Coronary artery (tissue), 2 donors: ENCODE measurements at regions not wholly inside any gene's neighbourhood (a gene's known extent, or its start where the extent isn't known, plus 50 kb on each side); places are given as distances from the start of the nearest gene placed in this dataset.

Experiments used
- DNase-seq: peaks from one replicate; pipeline ENCODE4 v3.0.0-alpha.2; 2017; ENCODE audit warnings: low spot score
- H3K27ac ChIP-seq, 2 donors: fragments of 200-600 bp; sonication (generic); one replicate each; pipeline ENCODE4 v1.5.1; 2016 to 2019
- H3K4me3 ChIP-seq: fragments of 200-600 bp; sonication (generic); 2 replicates; pipeline ENCODE4 v1.5.1; 2016; ENCODE audit warnings: mild to moderate bottlenecking, moderate library complexity
- TF ChIP-seq, protein P1 (sequence below): fragments of 200-600 bp; sonication (generic); IDR thresholded peaks from one replicate; pipeline ENCODE4 v1.5.1; 2019; ENCODE audit warnings: antibody characterized with exemption

DNA sequence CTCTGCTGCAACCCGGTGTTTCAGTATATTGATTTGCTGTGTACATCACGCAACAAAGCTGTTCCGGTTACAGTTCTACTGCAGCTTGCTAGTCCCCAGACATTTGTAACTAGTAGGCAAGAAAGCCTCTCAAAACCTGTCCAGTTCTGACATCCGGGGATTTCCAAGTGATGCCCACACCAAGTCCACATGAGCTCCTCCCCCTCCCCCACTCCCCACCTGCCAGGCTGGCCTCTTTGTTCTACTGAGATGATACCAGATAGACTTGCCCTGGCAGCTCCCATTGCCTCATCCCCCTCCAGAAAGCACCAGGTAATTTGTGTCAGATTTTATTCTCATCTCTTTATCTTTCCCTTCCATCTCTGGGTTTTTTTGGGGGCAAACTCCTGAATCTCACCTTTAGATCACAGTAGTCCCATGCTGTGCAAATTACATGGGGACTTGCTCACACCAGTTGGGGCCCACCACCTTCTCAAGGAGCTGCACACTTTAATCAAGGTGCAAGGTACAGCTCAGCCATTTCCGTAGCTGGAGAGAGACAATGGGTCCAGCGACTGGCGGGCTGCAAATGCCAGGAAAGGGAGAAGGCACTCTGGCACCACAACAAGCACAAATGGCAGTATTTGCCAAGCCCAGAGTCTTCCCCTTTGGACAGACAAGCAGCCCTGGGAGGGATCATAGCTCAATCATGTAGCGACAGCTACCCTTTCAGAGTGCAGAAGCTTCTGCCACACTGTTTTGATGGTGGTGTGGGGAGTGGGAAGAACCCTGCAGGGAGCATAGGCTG is 183.1 kb downstream of the CYLD start:
- DNase-seq, result no peak
- H3K4me3 ChIP-seq, result no peak overlapping the region
- no peak overlapping the region for H3K27ac ChIP-seq
- TF ChIP-seq, protein P1, sequence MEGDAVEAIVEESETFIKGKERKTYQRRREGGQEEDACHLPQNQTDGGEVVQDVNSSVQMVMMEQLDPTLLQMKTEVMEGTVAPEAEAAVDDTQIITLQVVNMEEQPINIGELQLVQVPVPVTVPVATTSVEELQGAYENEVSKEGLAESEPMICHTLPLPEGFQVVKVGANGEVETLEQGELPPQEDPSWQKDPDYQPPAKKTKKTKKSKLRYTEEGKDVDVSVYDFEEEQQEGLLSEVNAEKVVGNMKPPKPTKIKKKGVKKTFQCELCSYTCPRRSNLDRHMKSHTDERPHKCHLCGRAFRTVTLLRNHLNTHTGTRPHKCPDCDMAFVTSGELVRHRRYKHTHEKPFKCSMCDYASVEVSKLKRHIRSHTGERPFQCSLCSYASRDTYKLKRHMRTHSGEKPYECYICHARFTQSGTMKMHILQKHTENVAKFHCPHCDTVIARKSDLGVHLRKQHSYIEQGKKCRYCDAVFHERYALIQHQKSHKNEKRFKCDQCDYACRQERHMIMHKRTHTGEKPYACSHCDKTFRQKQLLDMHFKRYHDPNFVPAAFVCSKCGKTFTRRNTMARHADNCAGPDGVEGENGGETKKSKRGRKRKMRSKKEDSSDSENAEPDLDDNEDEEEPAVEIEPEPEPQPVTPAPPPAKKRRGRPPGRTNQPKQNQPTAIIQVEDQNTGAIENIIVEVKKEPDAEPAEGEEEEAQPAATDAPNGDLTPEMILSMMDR, result no peak

DNA sequence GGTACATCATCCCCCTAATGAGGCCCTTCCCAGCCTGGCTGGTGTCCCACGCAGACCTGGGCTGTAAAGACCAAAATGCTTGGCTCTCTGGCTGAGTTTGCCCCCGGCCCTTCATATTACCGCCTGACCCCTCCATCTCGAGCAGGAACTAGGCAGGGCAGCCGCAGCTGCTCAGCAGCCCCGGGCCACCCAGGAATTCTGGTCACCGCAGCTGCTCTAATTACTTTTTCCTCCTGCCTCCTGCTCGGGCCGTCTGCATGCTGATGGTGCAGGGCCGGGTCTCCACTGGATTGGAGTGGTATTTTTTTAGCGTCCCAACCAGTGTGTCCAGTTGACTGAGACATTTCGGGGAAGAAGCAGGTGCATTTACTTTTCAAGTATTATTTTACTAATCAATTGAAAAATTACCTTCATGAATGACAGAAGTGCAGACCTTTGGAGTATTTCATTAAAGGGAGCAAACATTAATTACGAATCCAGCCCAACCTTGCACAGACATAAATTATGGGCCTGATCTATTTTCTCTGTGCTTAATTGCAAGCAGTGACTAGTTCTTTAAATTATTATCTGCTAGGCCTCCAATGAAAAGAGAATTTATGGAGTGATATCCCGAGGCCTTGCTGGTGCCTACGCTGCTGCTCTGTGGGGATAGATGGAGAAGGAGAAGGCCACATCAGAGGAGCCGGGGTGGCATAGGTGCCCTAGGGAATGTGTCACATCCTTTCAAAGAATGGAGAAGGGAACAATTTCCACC is 176.2 kb downstream of the CYLD start:
- H3K27ac ChIP-seq, result no peak overlapping the region
- no peak for DNase-seq
- TF ChIP-seq, protein P1, result no peak
- no peak overlapping the region for H3K4me3 ChIP-seq

DNA sequence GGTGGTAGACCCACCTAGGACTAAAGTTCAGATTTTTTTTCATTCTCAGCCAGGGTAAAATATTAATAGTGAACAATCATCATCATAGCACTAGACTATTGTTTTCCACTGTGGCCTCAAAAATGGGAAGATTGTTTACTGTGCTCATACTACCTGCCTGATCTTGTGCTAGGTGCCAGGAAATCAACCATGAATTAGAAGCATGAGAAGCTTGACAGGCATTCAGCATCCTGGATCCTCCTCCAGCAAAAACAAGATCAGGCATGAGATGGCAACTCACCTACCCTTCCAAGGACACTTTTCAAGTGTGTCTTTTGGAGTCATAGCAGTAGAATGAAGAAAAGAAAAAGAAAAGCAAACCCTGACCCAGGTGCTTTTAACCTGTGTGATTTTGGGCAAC is 174.2 kb downstream of the CYLD start:
- TF ChIP-seq, protein P1, result no peak
- Histone ChIP-seq H3K27ac (no peak overlapping the region), H3K4me3 (no peak overlapping the region)
- no peak for DNase-seq

DNA sequence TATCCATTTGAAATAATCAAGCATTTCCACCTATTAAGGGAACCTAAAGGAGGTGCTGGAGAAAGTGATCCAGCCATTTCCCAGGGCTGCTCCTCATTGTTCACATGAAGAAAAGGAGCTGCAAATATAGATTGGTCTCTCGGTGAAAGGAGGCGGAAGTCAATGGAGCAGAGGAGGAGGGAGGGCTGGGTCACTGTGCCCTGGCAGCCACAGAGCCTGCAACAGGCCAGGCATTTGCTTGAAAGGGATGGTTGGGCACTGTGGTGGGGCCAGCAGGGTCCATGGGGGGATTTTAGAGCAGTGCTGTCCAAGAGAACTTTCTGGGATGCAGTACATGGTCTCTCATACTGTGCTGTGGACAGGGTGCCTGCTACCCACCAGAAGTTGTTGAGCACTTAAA is 173.2 kb downstream of the CYLD start:
- TF ChIP-seq, protein P1, result no peak
- Histone ChIP-seq H3K4me3 (no peak overlapping the region), H3K27ac (no peak overlapping the region)
- DNase-seq, result no peak

DNA sequence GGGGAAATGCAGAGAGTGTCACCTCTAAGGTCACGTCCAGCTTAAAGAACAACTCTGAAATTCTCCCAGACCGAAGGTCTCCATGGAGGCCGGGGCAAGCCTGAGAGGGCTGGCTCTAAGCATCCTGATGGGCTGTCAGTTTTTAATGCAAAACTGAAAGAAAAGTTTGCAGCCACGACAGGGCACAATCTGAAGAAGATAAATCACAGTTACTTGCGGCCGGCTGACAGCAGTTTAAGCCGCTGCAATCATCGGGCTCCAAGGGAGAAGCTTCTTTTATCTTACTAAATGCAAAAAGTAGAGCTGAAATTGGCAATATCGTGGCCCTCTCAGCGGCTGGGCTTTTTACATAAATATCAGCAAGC is 168.8 kb downstream of the CYLD start:
- TF ChIP-seq, protein P1, result no peak
- H3K27ac ChIP-seq, result no peak overlapping the region
- no peak overlapping the region for H3K4me3 ChIP-seq
- DNase-seq, result no peak

DNA sequence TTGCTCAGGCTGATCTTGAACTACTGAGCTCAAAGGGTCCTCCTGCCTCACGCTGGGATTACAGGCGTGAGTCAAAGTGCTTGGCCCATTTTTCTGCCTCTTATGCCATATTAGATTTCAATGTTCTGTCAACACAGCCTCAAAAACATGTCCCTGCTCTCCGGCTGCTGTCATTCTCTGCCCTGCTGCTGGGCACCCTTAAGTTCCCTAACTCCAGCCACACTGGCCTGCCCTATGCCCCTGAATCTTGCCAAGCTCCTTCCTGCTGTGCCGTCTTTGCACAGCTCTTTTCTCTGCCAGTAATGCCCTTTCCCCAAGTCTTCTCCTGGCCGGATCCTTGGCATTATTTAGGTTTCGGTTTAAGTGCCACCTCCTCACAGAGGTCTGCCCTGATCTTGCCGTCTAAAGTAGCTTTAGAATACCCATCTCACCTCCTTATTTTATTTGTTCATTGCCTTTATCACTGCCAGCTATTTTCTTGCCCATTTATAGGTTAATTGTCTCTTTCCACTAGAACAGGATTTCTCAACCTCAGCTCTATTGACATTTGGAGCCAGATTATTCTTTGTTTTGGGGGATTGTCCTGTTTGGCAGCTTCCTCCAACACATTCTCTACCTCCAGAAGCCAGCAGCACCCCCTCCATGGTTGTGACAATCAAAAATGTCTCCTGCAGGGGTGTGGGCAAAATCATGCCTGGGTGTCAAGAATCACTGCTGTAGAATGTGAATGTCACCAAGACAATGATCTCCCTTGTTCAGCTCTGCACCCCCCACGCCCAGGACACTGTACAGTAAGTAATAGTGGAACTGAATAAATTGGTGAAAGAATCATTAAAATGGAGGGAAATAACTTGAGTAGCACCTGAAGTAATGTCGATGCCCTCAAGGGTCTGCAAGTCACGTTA is 168.2 kb downstream of the CYLD start:
- DNase-seq, result no peak

More for the DNA sequence above, 168.2 kb downstream of the CYLD start:
- H3K27ac ChIP-seq, result no peak overlapping the region
- no peak overlapping the region for H3K4me3 ChIP-seq
- TF ChIP-seq, protein P1, result no peak
